RWPE2 (cell line): ENCODE measurements at regions not wholly inside any gene's neighbourhood (a gene's known extent, or its start where the extent isn't known, plus 50 kb on each side); places are given as distances from the start of the nearest gene placed in this dataset.

ENCODE experiments used
- ATAC-seq: fragments of 200-7000 bp; cut with Tn5 transposase; 3 replicates; pipeline ENCODE4 v1.9.1; 2021; ENCODE audit warnings: low read depth
- DNase-seq: peaks from one replicate; pipeline ENCODE4 v3.0.0-alpha.2; 2020; ENCODE audit warnings: low spot score
- H3K27ac ChIP-seq: fragments of 450-650 bp; 2 replicates; pipeline ENCODE4 v1.5.1; 2017; ENCODE audit warnings: mild to moderate bottlenecking; ENCODE audit not compliant: poor library complexity, severe bottlenecking
- H3K27me3 ChIP-seq: fragments of 250-450 bp; sonication (Bioruptor Pico); 2 replicates; pipeline ENCODE4 v1.5.1; 2021; ENCODE audit warnings: mild to moderate bottlenecking, moderate library complexity; ENCODE audit not compliant: insufficient read depth, poor library complexity, severe bottlenecking
- H3K36me3 ChIP-seq: fragments of 250-450 bp; sonication (Bioruptor Pico); 2 replicates; pipeline ENCODE4 v1.5.1; 2020; ENCODE audit warnings: low read depth, mild to moderate bottlenecking, moderate library complexity
- H3K4me1 ChIP-seq: fragments of 250-450 bp; sonication (Bioruptor Pico); 2 replicates; pipeline ENCODE4 v1.5.1; 2021; ENCODE audit warnings: mild to moderate bottlenecking, moderate library complexity; ENCODE audit not compliant: insufficient read depth, poor library complexity, severe bottlenecking
- H3K4me3 ChIP-seq: fragments of 250-450 bp; sonication (Bioruptor Pico); 2 replicates; pipeline ENCODE4 v1.5.1; 2021; ENCODE audit warnings: mild to moderate bottlenecking, moderate library complexity; ENCODE audit not compliant: severe bottlenecking
- H3K9me3 ChIP-seq: fragments of 250-450 bp; sonication (Bioruptor Pico); 2 replicates; pipeline ENCODE4 v1.5.1; 2021; ENCODE audit warnings: mild to moderate bottlenecking, moderate library complexity; ENCODE audit not compliant: severe bottlenecking
- CTCF ChIP-seq: fragments of 450-650 bp; IDR thresholded peaks from one replicate; pipeline ENCODE4 v1.5.1; 2017; ENCODE audit warnings: mild to moderate bottlenecking, moderate library complexity; ENCODE audit not compliant: poor library complexity, severe bottlenecking

GRCh38 chr3:80278056-80278455, 510.3 kb upstream of the ROBO1 start:
- DNase-seq (no peak), ATAC-seq (no peak)
- no peak overlapping the region for H3K4me3 ChIP-seq
- H3K4me1 ChIP-seq = no peaks in the 10 kb centered on the region
- H3K9me3 ChIP-seq = no peaks in the 10 kb centered on the region
- TF ChIP-seq CTCF = no peak
- no peaks in the 10 kb centered on the region for H3K36me3 ChIP-seq
- H3K27ac ChIP-seq = no peak overlapping the region
- H3K27me3 ChIP-seq = no peaks in the 10 kb centered on the region

DNA sequence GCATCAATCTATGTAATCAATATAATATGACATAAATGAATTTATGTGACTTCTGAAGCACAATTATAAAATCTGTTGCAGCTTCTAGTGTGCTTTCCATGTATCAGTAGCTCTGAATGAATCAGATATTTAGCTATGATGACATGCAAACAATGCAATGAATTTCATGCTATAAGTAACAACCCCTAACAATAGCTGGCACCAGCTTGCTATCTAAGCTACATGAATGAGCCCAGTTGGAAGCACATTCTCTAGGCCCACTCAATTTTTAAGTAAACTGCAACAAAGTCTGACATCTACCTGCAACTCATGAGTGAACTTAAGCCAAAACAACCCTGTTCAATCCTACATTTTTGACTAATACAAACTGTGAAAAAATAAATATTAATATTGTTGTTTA, 507.3 kb upstream of the ROBO1 start:
- no peak overlapping the region for H3K27ac ChIP-seq
- ATAC-seq (no peak), DNase-seq (no peak)
- H3K9me3 ChIP-seq = no peaks in the 10 kb centered on the region
- TF ChIP-seq CTCF = no peak
- no peaks in the 10 kb centered on the region for H3K36me3 ChIP-seq
- no peaks in the 10 kb centered on the region for H3K4me1 ChIP-seq
- no peaks in the 10 kb centered on the region for H3K27me3 ChIP-seq
- H3K4me3 ChIP-seq = no peak overlapping the region

GRCh38 chr3:80263260-80263659, 495.5 kb upstream of the ROBO1 start:
- no peak overlapping the region for H3K4me3 ChIP-seq
- TF ChIP-seq CTCF = no peak
- no peaks in the 10 kb centered on the region for H3K36me3 ChIP-seq
- no peaks in the 10 kb centered on the region for H3K9me3 ChIP-seq
- no peak for DNase-seq
- no peak for ATAC-seq
- no peaks in the 10 kb centered on the region for H3K27me3 ChIP-seq
- no peaks in the 10 kb centered on the region for H3K4me1 ChIP-seq
- no peak overlapping the region for H3K27ac ChIP-seq

GRCh38 chr3:80261082-80261481, 493.3 kb upstream of the ROBO1 start:
- no peaks in the 10 kb centered on the region for H3K4me1 ChIP-seq
- ATAC-seq (no peak), DNase-seq (no peak)
- no peak overlapping the region for H3K27ac ChIP-seq
- H3K9me3 ChIP-seq = no peaks in the 10 kb centered on the region
- no peak overlapping the region for H3K4me3 ChIP-seq
- H3K36me3 ChIP-seq = no peaks in the 10 kb centered on the region
- no peak for TF ChIP-seq CTCF
- no peaks in the 10 kb centered on the region for H3K27me3 ChIP-seq

GRCh38 chr3:80259736-80260135, 491.9 kb upstream of the ROBO1 start:
- Histone ChIP-seq H3K9me3 (no peaks in the 10 kb centered on the region), H3K36me3 (no peaks in the 10 kb centered on the region), H3K4me3 (no peak overlapping the region), H3K4me1 (no peaks in the 10 kb centered on the region), H3K27ac (no peak overlapping the region), H3K27me3 (no peaks in the 10 kb centered on the region)
- ATAC-seq (no peak), DNase-seq (no peak)
- TF ChIP-seq CTCF = no peak
